ENCODE measurements at regions not wholly inside any gene's neighbourhood (a gene's known extent, or its start where the extent isn't known, plus 50 kb on each side); places are given as distances from the start of the nearest gene placed in this dataset.

GRCh38 chr11:97786961-97787360 lies 1233.8 kb upstream of the CNTN5 start:
- H3K4me3 ChIP-seq (ENCODE audit: low read depth, low read length) = no peak overlapping the region
- TF ChIP-seq CTCF (conservative IDR thresholded peaks at IDR 0.05; ENCODE audit: low read depth, low read length) = no peak
- no peak for DNase-seq (ENCODE audit: low read depth)

GRCh38 chr11:97794876-97795275 lies 1225.9 kb upstream of the CNTN5 start:
- H3K4me3 ChIP-seq (ENCODE audit: low read depth, low read length) = no peak overlapping the region
- no peak for DNase-seq (ENCODE audit: low read depth)
- TF ChIP-seq CTCF (conservative IDR thresholded peaks at IDR 0.05; ENCODE audit: low read depth, low read length) = no peak

- no peak for DNase-seq (ENCODE audit: low read depth)
- no peak for TF ChIP-seq CTCF (conservative IDR thresholded peaks at IDR 0.05; ENCODE audit: low read depth, low read length)
- no peak overlapping the region for H3K4me3 ChIP-seq (ENCODE audit: low read depth, low read length)
Observed at GRCh38 chr11:97800891-97801290, 1219.9 kb upstream of the CNTN5 start.

- TF ChIP-seq CTCF (conservative IDR thresholded peaks at IDR 0.05; ENCODE audit: low read depth, low read length) = no peak
- H3K4me3 ChIP-seq (ENCODE audit: low read depth, low read length) = no peak overlapping the region
- no peak for DNase-seq (ENCODE audit: low read depth)
Observed at GRCh38 chr11:97814325-97814959, 1206.3 kb upstream of the CNTN5 start.

GRCh38 chr11:97815667-97816066 lies 1205.1 kb upstream of the CNTN5 start:
- no peak for TF ChIP-seq CTCF (conservative IDR thresholded peaks at IDR 0.05; ENCODE audit: low read depth, low read length)
- DNase-seq (ENCODE audit: low read depth) = no peak

GRCh38 chr11:97832451-97832850 lies 1188.3 kb upstream of the CNTN5 start:
- DNase-seq (ENCODE audit: low read depth) = no peak
- H3K4me3 ChIP-seq (ENCODE audit: low read depth, low read length) = no peak overlapping the region
- TF ChIP-seq CTCF (conservative IDR thresholded peaks at IDR 0.05; ENCODE audit: low read depth, low read length) = no peak

More at GRCh38 chr11:97815667-97816066, 1205.1 kb upstream of the CNTN5 start:
- no peak overlapping the region for H3K4me3 ChIP-seq (ENCODE audit: low read depth, low read length)

GRCh38 chr11:97833412-97833811 lies 1187.3 kb upstream of the CNTN5 start:
- TF ChIP-seq CTCF (conservative IDR thresholded peaks at IDR 0.05; ENCODE audit: low read depth, low read length) = no peak
- no peak for DNase-seq (ENCODE audit: low read depth)
- no peak overlapping the region for H3K4me3 ChIP-seq (ENCODE audit: low read depth, low read length)
